Fibroblast of lung (primary cell): ENCODE measurements at regions not wholly inside any gene's neighbourhood (a gene's known extent, or its start where the extent isn't known, plus 50 kb on each side); places are given as distances from the start of the nearest gene placed in this dataset.

Experiments
- EZH2 ChIP-seq: IDR thresholded peaks from 2 replicates; pipeline ENCODE4 v1.5.1; 2012; ENCODE audit warnings: low read length, control low read depth, mild to moderate bottlenecking; ENCODE audit errors: missing control alignments
- TF ChIP-seq, protein P1 (sequence below), 2 donors: IDR thresholded peaks in 1 of 2; conservative IDR thresholded peaks in 1 of 2; 1 replicate in 1 of 2; 2 replicates in 1 of 2; pipeline ENCODE4 v1.5.1; 2011 to 2012; ENCODE audit warnings: low read length in 2 of 2, control low read depth in 1 of 2, inconsistent platforms in 1 of 2, low read depth in 1 of 2, mild to moderate bottlenecking in 1 of 2

DNA sequence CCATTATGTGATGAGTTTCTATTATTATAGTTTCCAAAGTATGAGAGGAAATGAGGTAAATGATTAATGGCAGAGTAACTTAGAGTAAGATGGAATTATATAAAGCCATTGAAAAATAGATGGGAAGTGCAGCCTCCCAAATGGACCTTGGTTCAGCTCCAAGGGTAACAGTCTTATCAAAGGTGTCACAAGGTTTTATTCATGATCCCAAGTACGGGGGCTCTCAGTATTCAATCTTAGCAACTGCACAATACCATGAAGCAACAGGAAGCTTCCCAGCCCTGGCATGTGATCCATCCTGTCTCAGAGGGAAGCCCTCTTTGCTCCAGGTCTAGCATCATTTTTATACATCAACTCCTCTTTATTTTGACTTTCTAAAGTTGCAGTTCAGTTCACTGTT is 948.2 kb downstream of the GALC start:
- TF ChIP-seq, protein P1, sequence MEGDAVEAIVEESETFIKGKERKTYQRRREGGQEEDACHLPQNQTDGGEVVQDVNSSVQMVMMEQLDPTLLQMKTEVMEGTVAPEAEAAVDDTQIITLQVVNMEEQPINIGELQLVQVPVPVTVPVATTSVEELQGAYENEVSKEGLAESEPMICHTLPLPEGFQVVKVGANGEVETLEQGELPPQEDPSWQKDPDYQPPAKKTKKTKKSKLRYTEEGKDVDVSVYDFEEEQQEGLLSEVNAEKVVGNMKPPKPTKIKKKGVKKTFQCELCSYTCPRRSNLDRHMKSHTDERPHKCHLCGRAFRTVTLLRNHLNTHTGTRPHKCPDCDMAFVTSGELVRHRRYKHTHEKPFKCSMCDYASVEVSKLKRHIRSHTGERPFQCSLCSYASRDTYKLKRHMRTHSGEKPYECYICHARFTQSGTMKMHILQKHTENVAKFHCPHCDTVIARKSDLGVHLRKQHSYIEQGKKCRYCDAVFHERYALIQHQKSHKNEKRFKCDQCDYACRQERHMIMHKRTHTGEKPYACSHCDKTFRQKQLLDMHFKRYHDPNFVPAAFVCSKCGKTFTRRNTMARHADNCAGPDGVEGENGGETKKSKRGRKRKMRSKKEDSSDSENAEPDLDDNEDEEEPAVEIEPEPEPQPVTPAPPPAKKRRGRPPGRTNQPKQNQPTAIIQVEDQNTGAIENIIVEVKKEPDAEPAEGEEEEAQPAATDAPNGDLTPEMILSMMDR (conservative IDR thresholded peaks at IDR 0.05 in 1 of 2, IDR thresholded peaks at IDR 0.05 in 1 of 2; ENCODE audit: low read depth in 1 of 2, low read length in 2 of 2), result no peak
- TF ChIP-seq EZH2, result no peak
